ENCODE measurements at regions not wholly inside any gene's neighbourhood (a gene's known extent, or its start where the extent isn't known, plus 50 kb on each side); places are given as distances from the start of the nearest gene placed in this dataset.

DNA sequence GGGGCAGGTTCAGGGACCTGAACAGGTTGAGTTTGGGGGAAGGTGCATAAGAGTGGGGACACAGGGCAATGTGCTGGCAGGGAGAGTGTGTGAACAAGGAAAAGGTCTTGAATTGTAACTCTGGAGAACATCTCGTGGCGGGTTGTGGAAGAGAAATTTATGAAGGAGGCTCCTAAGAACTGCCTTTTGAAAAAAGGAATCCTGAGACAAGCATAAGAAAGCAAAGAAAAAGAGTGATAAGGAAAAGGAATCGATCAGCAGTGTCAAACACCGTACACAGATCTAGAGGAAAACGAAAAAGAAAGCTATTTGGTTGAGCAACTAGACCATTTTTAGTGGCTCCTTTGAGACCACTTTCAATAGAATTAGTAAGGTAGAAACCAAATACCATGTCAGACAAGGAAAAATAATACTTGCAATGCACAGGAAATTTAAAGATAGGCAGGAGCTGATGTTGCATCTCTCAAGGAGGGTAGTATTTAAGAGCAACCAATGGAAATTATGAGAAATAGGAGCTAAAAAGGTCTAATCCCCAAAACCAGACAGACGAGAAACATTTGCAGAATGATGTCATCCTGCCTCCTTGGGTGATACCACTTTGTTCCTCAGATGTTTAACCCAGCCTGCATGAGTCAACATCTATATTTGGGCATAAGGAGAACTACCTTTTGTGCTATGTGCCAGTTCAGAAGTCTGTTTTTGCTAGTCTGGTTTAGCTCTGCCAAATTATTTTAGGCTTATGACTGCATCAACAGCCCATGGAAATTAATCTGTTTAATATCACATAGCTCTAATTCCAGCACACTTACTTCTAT, 64.5 kb upstream of the STK38L start:
- DNase-seq (ENCODE audit: low read depth in 2 of 2), result peak in 1 of 2 experiments; percentile 11

DNA sequence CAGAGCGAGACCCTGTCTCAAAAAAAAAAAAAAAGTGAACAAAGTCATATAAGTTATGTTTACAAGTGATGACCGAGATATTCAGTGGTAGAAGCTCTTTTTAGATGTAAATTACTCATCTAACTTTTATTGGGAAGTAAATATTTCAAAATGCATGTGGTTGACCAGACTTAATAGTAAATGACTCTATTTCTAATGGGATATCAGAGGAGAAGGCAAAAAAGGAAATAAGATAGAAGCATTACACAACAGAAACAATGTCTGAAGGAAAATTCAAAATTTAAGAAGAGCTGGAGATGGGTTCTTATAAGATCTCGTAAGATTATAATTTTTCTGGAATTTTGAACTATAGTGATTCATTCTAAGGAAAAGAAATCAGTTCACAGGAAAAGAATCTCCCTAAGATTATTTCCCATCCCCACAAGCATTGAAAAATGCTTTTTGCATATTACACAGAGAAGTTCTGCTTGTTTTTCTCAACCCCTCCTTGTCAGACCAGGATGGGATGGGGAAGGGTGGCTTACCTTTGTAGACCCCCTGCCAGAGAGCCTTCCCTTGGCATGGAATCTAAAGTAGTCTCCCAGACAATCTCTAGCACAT, 63.1 kb upstream of the STK38L start:
- DNase-seq (ENCODE audit: low read depth in 2 of 2), result no peak

GRCh38 chr12:27183342-27183741, 60.7 kb upstream of the STK38L start:
- DNase-seq (ENCODE audit: low read depth in 2 of 2), result no peak

- no peak for DNase-seq (ENCODE audit: low read depth in 2 of 2)
Observed at GRCh38 chr12:27185234-27186021, 58.7 kb upstream of the STK38L start.

DNA sequence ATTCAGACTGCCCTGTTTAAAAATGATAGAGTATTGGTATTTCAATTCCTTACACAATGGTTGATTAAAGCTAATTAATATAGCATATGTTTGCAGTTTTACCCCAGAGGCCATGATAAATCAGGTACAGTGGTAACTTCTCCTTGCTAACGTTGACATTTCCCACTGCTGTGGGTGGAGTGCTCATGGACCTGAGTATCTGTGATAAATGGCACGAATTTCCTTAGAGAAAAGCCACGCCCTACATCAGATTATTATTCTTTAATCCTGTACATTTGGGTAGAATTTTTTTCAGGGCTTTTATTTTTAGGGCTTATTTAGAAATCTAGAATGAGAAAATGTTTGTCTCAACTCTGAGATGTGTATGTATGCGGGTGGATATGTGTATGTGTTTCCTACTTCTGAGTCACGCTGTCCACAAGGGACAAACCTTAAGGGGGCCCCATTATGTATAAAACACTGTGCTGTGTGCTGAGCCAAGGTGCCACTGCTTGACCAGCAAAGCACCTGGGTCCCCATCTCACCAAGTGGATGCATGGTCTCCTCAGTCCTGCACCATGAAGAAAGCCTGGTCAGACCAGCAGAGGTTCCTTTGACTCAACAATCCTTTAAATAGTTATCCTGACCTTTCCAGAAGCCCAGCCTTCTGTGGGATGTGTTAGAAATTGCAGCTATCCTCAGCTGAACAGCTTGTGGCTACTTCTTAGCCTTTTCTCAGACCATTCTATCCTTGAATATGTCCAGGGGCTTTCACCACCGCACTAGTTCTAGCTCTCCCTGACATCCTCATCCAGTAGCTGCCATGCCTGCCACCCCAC, 57.9 kb upstream of the STK38L start:
- no peak for DNase-seq (ENCODE audit: low read depth in 2 of 2)

- no peak for DNase-seq (ENCODE audit: low read depth in 2 of 2)
Observed at GRCh38 chr12:27187697-27188096, 56.4 kb upstream of the STK38L start.

GRCh38 chr12:27190761-27191160, 53.3 kb upstream of the STK38L start:
- DNase-seq (ENCODE audit: low read depth in 2 of 2), result no peak

GRCh38 chr12:27191531-27191930, 52.6 kb upstream of the STK38L start:
- DNase-seq (ENCODE audit: low read depth in 2 of 2), result no peak

GRCh38 chr12:27192118-27192802, 51.8 kb upstream of the STK38L start:
- DNase-seq (ENCODE audit: low read depth in 2 of 2), result no peak

DNA sequence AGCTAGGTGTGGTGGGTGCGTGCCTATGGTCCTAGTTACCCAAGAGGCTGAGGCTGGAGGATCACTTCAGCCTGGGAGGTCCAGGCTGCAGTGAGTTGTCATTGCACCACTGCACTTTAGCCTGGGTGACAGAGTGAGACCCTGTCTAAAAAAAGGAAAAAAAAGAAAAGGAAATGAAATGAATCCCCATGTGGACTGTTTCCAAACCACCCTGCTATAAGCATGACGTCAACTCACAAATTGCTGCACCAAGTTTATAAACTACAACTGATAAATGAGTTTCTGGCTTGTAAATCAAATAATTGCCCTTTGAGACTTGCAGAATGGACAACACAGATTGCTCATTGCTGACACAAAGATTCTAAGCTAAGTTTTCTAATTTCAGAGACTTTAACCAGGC, 51.0 kb upstream of the STK38L start:
- no peak for DNase-seq (ENCODE audit: low read depth in 2 of 2)

DNA sequence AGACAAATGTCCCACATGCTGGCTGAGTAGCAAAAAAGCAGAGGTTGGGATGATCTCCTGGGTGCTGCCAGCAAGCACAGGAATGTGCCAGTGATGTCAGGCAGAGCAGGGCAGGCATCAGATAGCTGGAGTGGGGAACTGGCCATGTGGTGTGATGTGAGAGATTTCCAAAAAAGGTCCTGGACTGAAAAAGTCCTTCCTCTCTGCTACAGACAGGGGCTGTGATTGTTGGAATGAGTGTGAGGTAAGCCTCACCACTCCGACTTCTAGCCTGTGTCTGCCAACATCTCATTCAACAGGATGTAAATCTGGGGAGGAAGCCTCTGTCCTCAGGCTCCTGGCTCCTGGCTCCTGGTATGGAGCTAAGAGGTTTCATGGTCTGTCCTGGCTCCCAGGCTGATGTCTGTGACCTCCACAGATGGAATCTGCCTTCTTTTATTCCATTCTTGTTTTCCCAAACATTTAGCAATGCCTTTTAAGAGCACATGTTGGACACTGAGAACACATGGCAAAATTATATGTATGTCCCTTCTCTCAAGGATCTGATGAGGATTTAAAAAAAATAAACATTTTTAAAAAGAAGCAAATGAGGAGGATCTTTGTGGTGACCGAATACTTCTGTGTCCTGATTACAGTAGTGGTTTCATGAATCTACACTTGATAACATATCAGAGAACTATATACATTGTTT, 50.1 kb upstream of the STK38L start:
- DNase-seq (ENCODE audit: low read depth in 2 of 2), result no peak
